ENCODE measurements at regions not wholly inside any gene's neighbourhood (a gene's known extent, or its start where the extent isn't known, plus 50 kb on each side); places are given as distances from the start of the nearest gene placed in this dataset.

DNA sequence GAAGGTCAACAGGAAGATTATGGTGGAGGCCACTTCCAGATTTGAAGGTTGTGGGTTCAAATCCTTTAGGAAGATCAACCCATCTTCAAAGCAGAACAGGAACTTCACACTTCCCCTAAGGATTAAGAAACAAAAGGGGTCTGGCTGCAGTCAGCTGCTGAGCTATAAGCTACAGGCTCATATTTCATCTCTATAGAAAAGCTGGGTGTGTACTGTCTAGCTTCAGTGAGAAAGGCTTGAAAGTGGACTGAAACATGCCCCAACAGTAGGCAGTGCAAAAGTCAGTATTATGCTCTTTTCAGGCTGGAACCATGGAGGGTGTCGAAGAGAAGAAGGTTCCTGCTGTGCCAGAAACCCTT, 60.1 kb upstream of the SPDEF start:
- no peak overlapping the region for H3K27ac ChIP-seq (ENCODE audit: low read depth, low read length, poor library complexity, severe bottlenecking)
- H3K27me3 ChIP-seq (ENCODE audit: insufficient read depth, low read length), result no peaks in the 10 kb centered on the region
- H3K9me3 ChIP-seq (ENCODE audit: low read length), result no peaks in the 10 kb centered on the region
- no peak overlapping the region for H3K9ac ChIP-seq (ENCODE audit: low read length)
- TF ChIP-seq, protein P1, sequence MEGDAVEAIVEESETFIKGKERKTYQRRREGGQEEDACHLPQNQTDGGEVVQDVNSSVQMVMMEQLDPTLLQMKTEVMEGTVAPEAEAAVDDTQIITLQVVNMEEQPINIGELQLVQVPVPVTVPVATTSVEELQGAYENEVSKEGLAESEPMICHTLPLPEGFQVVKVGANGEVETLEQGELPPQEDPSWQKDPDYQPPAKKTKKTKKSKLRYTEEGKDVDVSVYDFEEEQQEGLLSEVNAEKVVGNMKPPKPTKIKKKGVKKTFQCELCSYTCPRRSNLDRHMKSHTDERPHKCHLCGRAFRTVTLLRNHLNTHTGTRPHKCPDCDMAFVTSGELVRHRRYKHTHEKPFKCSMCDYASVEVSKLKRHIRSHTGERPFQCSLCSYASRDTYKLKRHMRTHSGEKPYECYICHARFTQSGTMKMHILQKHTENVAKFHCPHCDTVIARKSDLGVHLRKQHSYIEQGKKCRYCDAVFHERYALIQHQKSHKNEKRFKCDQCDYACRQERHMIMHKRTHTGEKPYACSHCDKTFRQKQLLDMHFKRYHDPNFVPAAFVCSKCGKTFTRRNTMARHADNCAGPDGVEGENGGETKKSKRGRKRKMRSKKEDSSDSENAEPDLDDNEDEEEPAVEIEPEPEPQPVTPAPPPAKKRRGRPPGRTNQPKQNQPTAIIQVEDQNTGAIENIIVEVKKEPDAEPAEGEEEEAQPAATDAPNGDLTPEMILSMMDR (IDR thresholded peaks at IDR 0.05; ENCODE audit: low read length), result no peak
- no peak for TF ChIP-seq EZH2 (IDR thresholded peaks at IDR 0.05; ENCODE audit: borderline replicate concordance, low read length)
- H4K20me1 ChIP-seq (ENCODE audit: insufficient read depth, low read length), result no peaks in the 10 kb centered on the region
- H3K36me3 ChIP-seq (ENCODE audit: insufficient read depth, low read length), result peaks cover 41% of the 10 kb centered on the region
- no peaks in the 10 kb centered on the region for H3K9me2 ChIP-seq (ENCODE audit: low read depth, low read length)
- no peak overlapping the region for H3K4me3 ChIP-seq (ENCODE audit: low read depth, low read length, poor library complexity, severe bottlenecking)
- H3K4me2 ChIP-seq (ENCODE audit: low read length), result no peak overlapping the region
- H2AFZ ChIP-seq (ENCODE audit: low read length), result no peak overlapping the region
- no peaks in the 10 kb centered on the region; the same call in 1 of the 2 replicates for H3F3A ChIP-seq (ENCODE audit: insufficient read depth, low read length)
- H3K79me2 ChIP-seq (ENCODE audit: insufficient read depth, low read length), result peaks cover 4% of the 10 kb centered on the region; the same call in 1 of the 2 replicates
- H3K4me1 ChIP-seq (ENCODE audit: insufficient read depth, low read length, severe bottlenecking), result no peaks in the 10 kb centered on the region

DNA sequence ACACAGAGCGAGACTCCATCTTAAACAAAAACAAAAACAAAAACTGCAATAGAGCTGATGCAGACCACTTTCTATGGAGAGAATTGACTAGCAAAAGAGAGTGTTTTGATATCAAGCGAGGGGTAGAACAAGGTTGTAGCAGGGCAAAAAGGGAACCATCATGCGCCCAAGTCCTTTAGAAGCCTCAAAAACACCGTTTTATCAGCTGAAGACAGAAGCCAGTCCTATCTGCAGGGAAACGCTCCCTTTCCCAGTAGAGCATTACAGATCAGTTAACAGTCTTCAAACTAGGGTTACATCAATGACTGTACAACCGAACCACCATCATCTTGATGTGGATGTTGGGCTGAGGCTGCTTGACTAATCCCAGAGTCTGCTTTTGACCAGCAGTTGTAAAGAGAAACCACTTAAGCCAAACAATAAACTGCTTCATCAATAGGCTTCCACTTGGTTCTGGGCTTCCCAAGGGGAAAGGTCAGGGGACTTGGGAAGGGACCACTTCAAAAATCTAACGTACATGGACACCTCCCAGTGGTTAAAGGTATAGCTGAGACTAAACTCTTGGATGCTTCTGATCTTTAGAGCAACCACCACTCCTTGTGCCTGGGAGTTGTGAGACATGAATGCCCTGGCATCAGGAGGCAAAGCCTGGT, 59.6 kb upstream of the SPDEF start:
- H3K4me1 ChIP-seq (ENCODE audit: insufficient read depth, low read length, severe bottlenecking), result no peaks in the 10 kb centered on the region
- H3K27me3 ChIP-seq (ENCODE audit: insufficient read depth, low read length), result no peaks in the 10 kb centered on the region
- H3K9me3 ChIP-seq (ENCODE audit: low read length), result no peaks in the 10 kb centered on the region
- no peak overlapping the region for H2AFZ ChIP-seq (ENCODE audit: low read length)
- no peak overlapping the region for H3K4me3 ChIP-seq (ENCODE audit: low read depth, low read length, poor library complexity, severe bottlenecking)
- H3K27ac ChIP-seq (ENCODE audit: low read depth, low read length, poor library complexity, severe bottlenecking), result no peak overlapping the region
- H3F3A ChIP-seq (ENCODE audit: insufficient read depth, low read length), result peaks cover under 1% of the 10 kb centered on the region; the same call in 1 of the 2 replicates
- H3K36me3 ChIP-seq (ENCODE audit: insufficient read depth, low read length), result peaks cover 43% of the 10 kb centered on the region
- H3K4me2 ChIP-seq (ENCODE audit: low read length), result no peak overlapping the region
- no peaks in the 10 kb centered on the region for H4K20me1 ChIP-seq (ENCODE audit: insufficient read depth, low read length)
- H3K9me2 ChIP-seq (ENCODE audit: low read depth, low read length), result no peaks in the 10 kb centered on the region
- peaks cover 4% of the 10 kb centered on the region; the same call in 1 of the 2 replicates for H3K79me2 ChIP-seq (ENCODE audit: insufficient read depth, low read length)
- TF ChIP-seq, protein P1 (IDR thresholded peaks at IDR 0.05; ENCODE audit: low read length), result no peak
- TF ChIP-seq EZH2 (IDR thresholded peaks at IDR 0.05; ENCODE audit: borderline replicate concordance, low read length), result no peak
- H3K9ac ChIP-seq (ENCODE audit: low read length), result no peak overlapping the region

DNA sequence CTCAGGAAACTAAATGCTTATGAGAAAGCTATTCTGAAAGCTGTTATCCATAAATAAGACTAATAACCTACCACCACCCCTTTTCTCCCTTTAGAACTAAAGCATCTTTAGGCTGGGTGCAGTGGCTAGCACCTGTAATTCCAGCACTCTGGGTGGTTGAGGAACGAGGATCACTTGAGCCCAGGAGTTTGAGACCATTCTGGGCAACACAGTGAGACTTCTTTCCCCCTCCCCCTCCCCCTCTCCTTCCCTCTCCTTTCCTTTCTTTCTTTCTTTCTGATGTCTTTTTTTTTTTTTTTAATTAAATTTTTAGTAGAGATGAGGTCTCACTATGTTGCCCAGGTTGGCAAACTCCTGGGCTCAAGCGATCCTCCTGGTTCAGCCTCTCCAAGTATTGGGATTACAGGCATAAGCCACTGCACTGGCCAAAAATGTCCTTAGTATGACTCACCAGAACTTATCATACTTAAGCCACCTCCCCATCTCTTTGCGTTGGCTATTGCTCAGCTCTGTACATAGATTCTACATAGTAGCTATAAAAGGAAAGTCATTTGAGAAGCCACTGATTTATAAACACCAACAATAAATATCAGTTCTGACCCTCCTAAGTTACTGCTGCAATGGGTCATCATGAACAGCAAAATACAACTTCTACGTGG, 54.8 kb upstream of the SPDEF start:
- Histone ChIP-seq H3K4me3 (ENCODE audit: low read depth, low read length, poor library complexity, severe bottlenecking) (no peak overlapping the region), H3K36me3 (ENCODE audit: insufficient read depth, low read length) (peaks cover 52% of the 10 kb centered on the region), H3K27me3 (ENCODE audit: insufficient read depth, low read length) (no peaks in the 10 kb centered on the region), H3K27ac (ENCODE audit: low read depth, low read length, poor library complexity, severe bottlenecking) (no peak overlapping the region), H3K79me2 (ENCODE audit: insufficient read depth, low read length) (peaks cover 4% of the 10 kb centered on the region; the same call in 1 of the 2 replicates), H3K9ac (ENCODE audit: low read length) (no peak overlapping the region), H3K4me1 (ENCODE audit: insufficient read depth, low read length, severe bottlenecking) (no peaks in the 10 kb centered on the region), H4K20me1 (ENCODE audit: insufficient read depth, low read length) (no peaks in the 10 kb centered on the region), H3K4me2 (ENCODE audit: low read length) (no peak overlapping the region), H2AFZ (ENCODE audit: low read length) (no peak overlapping the region), H3K9me3 (ENCODE audit: low read length) (no peaks in the 10 kb centered on the region), H3F3A (ENCODE audit: insufficient read depth, low read length) (peaks cover 5% of the 10 kb centered on the region; the same call in 1 of the 2 replicates), H3K9me2 (ENCODE audit: low read depth, low read length) (no peaks in the 10 kb centered on the region)
- no peak for TF ChIP-seq EZH2 (IDR thresholded peaks at IDR 0.05; ENCODE audit: borderline replicate concordance, low read length)
- TF ChIP-seq, protein P1 (IDR thresholded peaks at IDR 0.05; ENCODE audit: low read length), result no peak
